Stimulated activated CD4-positive, alpha-beta T cell treated with anti-CD3 and anti-CD28 coated beads, Interleukin-2, amount 100 ng/mL, for 48 hours (primary cell): ENCODE measurements at regions not wholly inside any gene's neighbourhood (a gene's known extent, or its start where the extent isn't known, plus 50 kb on each side); places are given as distances from the start of the nearest gene placed in this dataset.
"Not testable (repeated sequence)": the region's sequence is repeated elsewhere in the genome, so short reads cannot be mapped to it uniquely, and the experiment has no call there.

Source experiments
- DNase-seq, 2 donors: peaks; one replicate each; pipeline ENCODE4 v3.0.0-alpha.2; 2020

GRCh38 chr4:53712408-53713020 lies 121.2 kb upstream of the LNX1 start:
- DNase-seq, result no peak

GRCh38 chr4:53711926-53712325 lies 120.6 kb upstream of the LNX1 start:
- DNase-seq, result no peak

- no peak for DNase-seq
Observed at GRCh38 chr4:53709693-53710092, 118.4 kb upstream of the LNX1 start.

DNA sequence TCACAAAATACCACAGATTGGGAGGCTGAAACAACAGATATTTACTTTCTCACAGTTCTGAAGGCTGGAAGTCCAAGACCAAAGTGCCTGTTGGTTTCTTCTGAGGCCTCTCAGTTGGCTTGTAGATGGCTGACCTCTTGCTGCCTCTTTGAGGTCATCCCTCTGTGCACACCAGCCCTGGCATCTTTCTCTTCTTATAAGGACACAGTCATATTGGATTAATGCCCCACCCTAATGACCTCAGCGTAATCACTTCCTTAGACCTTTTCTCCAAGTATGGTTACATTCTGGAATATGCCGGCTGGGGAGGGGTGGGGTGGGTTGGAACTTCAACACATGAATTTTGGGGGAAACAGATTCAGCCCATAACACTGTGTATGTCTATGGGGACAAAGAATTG lies 116.2 kb upstream of the LNX1 start:
- no peak for DNase-seq

- DNase-seq, result no peak
Observed at GRCh38 chr4:53706422-53707032, 115.2 kb upstream of the LNX1 start.

DNA sequence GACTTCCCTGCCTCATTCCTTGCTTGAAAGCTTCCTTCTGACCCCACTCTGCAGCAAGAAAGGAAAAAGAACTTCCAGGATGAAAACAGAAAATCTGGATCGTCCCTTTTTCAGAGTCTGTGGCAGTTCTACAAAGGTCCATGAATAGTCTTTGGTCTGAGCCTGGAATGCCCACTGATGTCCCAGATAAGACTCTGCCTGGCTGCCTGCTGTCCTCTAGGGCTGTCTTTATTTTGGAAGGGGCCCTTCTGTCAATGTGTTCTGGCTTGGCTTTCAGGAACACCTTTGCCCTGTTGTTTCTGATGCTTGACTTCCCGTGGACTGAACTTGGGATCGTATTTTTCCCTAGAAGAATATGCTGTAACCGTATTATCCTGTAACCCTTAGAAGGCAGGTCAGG lies 114.7 kb upstream of the LNX1 start:
- DNase-seq, result no peak

DNA sequence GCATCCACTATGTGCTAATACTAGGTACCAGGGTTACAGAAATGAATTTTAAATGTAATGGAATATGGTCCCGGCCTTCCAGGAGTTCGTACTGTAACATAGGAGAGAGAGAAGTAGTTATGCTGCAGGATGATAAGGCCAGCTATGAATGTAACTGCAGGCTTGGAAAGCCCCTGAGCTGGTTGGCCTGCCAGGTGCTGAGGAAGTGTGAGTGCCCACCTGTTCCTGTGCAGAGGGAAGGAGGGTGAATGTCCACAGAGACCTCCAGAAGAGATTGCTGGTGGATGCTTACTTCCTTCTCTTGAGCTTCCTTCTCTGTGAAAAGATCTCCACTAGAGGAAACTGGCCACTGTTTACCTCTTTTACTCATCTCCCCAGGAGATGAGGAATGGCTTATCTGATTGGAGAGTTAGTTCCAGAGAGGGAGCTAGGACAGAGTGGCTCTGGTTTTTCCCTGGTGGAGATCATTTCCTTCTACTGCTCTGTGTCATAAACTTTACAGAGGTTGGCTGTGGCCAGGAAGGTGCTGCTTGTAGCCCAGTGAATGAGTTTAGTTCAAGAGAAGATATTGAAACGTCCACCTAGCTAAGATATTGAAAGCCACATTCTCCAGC lies 114.0 kb upstream of the LNX1 start:
- DNase-seq, result no peak

DNA sequence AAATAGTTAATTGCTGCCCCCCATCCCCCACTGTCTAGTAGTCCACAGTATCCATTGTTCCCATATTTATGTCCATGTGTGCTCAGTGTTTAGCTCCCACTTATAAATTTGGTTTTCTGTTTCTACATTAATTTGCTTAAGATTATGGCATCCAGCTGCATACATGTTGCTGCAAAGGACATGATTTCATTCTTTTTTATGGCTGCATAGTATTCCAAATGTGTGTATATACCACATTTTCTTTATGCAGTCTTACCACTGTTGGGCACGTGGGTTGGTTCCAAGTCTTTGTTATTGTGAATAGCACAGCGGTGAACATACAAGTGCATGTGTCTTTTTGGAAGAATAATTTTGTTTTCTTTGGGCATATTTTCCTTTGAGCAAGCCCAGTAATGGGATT lies 113.0 kb upstream of the LNX1 start:
- DNase-seq, result no peak

GRCh38 chr4:53703267-53703655 lies 112.0 kb upstream of the LNX1 start:
- no peak for DNase-seq

DNA sequence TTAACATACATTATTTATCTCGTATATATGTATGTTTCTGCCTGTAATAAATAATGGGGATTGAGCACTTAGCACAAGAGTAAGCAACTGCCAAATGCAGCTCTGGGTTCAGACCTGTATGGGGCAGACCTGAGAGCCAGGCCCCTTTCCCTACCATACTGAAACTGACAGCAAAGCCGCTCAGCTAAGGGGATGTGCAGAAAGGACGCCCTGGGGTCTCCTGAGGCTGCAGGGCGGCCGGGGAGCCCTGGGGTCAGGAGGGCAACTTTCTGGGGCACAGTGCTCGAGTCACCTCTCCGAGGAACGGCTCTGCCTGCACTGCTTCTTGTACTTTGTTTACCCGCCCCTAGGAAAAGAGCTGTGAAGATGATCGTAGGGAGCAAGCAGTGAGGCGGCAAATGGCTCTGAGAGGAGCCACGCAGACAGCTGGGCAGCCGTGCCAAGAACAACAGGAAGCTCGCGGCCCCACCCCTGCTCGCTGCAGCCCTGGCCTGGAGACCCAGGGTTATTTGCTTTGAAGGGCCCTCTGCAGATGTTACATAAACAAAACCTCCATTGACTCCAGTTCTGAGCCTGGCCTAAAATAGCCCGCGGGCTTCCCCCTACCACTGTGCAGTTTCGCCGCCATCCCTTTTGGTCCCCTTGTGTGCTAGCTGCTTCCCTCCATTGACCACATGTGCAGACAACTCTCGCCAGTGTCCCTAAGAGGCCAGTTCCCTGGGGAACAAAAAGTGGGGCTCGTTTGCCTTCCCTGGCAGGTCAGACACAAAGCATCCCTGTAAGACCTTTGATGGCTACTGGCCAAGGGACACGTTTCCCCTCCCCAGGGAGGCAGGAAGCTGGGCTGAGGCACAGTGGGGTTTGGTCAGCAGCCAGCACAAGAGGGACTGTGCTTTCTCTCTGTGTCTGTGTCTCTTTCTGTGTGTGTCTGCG lies 111.3 kb upstream of the LNX1 start:
- no peak for DNase-seq

GRCh38 chr4:53701260-53701659 lies 110.0 kb upstream of the LNX1 start:
- DNase-seq, result not testable (repeated sequence)

- not testable (repeated sequence) for DNase-seq
Observed at GRCh38 chr4:53699310-53699709, 108.0 kb upstream of the LNX1 start.

DNA sequence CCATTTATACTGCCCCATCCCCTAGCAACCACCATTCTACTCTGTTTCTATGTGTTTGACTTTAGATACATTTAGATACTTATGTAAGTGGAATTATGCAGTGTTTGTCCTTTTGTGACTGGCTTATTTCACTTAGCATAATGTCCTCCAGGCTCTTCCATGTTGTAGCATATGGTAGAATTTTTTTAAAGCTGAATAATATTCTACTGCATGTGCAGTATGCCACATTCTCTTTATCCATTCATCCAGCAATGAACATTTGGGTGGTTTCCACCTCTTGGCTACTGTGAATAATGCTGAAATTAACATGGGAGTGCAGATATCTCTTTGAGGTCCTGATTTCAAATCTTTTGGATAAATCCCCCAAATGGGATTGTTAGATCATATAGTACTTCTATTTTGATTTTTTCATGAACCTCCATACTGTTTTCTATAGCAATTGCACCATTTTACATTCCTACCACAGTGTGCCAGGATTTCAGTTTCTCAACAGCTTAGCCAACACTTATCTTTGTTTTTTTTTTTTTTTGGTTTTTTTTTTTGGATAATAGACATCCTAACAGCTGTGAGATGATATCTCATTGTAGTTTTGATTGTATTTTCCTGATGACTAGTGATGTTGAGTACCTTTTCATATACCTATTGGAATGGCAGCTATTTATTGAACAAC lies 105.9 kb upstream of the LNX1 start:
- no peak for DNase-seq

DNA sequence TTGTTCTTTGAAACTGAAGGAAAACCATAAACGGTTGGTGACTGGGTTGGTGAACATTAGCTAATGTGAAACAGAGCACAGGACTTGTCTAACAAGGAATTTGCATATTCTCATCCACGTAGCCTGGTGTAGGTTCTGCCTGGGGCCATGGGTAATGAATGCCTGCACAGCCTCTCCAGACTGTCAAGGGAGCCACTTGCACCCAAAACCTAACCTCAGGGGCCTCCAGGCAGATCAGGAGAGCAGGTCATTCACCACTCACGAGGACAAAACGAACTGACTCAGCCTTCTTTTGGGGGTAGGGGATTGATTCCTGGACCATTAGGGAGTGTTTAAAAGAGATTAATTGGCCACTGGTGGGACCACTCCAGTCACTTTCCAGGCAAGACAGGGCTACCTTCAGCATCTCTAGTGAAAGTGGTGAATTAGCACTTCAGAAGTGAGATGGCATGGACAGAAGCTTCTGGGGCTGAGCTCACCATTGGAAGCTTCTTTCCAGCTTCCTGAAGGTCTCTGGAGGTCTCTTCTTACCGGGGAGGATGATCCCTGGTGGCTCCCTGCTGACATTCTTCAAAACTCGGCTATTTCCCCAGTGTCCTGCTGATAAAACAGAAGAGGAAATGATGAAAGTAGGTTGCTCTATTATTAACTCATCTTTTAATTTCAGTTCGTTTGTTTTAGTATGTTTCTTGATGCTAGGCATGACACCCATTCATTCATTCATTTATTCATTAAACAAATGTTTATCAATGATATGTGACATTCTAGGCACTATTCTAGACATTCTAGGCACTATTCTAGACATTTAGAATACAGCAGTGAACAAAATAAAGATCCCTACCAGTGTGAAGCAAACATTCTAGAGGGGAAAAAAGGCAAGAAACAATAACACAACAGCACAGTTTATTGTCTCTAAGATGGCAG lies 104.5 kb upstream of the LNX1 start:
- DNase-seq, result no peak

DNA sequence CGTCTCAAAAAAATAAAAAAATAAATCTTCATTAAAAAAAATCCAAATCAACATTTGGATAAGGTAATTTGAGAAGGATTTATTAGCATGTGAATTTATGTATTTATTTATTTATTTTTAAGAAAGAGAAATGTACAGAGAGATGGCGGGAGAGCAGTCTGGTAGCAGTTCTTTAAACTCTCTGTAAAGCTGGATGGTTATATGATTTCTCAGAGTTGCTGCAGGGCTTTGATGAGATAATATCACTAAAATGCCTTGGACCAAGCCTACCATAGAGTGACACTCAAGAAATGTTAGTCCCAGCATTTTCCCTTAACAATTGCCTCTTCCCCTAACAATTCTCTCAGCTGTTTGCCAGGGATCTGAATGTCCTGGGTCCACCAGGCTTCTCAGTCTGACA lies 103.4 kb upstream of the LNX1 start:
- no peak for DNase-seq

DNA sequence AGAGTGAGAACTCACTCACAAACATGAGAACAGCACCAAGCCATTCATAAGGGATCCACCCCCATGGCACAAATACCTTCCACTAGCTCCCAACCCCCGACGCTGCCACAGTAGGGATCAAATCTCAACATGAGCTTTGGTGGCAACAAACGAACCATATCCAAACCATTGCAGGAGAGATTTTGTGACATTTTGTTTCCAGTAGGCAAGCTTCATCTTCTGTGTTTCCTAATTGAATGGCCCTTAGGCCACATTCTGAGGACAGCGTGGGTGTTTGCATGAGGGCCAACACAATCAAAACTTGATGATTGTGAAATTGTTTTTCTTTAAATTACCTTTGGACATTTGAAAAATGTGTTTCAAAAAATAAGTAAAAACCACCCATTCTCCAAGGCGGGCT lies 102.6 kb upstream of the LNX1 start:
- DNase-seq, result no peak

GRCh38 chr4:53693408-53693807 lies 102.1 kb upstream of the LNX1 start:
- no peak for DNase-seq

DNA sequence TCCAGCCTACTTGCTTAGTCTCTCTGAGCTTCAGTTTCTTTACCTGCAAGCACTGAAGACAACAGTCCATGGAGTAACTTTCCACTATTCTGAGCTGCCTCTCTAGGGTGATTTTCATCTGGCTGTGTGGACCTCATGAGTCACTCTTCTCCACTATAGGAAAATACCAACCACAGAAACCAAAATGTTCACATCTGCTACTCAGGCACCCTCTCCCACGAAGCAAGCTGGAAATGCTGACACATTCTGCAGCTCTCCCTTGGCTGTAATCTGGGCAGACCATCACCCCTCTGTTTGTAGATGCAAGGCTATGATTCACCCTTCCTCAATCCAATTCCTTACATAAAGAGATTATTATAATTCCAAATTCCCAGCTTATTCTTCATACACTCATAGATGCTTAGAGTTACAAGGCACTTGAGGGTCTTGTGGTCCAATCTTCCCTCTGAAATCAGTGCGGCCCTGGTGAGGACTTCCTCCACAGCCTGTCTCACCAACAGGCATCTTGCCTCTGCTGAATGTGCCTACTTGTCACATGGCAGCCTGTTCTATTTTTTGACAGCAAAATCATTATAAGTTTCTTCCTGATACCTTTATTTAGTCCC lies 97.0 kb upstream of the LNX1 start:
- no peak for DNase-seq

DNA sequence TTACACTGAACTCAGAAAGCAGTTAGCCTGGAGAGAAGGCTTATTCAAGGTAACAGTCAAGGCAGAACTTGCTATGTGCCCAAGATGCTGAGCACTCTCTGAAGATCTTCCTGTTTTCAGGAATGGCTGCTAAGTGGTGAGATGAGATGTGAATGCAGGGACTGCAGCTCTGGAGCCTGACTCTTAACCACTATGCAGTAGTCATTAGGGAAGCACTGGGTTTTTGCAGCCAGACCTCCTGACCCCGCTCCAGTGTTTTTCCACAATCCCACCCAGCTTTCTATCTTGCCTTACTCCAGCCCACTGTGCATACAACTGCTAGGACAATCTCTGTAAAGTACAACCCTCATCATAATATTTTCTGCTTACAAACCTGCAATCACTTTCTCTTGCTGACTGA lies 95.2 kb upstream of the LNX1 start:
- DNase-seq, result no peak

DNA sequence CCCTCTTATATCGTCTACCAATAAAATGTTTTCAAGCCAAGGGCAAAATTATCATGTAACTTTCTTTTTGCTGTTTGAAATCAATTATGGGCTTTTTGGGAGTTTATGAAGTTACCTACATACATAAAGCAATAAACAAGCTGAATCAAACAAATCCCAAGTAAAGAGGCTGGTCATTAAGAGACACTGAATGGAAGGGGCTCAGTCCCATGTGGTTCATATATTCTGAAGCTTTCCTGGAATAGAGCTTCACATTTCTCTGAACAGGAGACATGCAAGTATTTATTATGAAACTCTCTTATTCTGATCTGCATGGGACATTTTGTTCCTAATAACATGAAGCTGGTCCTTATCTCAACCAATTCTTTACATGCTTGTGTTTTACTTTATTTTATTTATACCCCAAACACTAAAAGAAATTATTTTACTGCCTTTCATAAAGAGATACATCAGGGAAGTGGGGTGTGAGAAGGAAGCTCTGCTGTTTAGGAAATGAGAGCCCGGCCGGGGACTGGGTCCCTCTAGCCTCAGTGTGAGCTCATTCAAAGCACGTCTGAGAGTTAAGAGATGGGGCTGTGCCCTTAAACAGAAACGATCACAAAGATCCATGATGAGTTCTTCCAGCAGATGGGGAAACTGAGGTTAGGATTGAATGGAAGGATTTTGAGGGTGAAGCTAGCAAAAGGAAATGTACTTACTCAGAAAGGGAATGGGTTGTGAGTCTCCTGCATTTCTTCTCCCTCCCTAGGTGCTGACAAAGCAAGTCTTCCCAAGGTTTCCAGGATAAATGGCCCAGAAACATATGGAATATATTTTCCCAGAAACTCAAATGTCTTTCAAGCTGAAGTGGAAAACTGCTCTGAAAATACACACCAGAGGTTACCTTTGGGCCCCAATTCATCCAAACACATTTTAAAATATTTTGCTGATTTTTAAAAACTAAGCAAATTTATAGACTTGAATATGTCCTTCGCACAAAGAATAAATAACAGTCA lies 93.1 kb upstream of the LNX1 start:
- DNase-seq, result no peak
